H1 (cell line): ENCODE measurements at regions not wholly inside any gene's neighbourhood (a gene's known extent, or its start where the extent isn't known, plus 50 kb on each side); places are given as distances from the start of the nearest gene placed in this dataset.
"Not testable (repeated sequence)": the region's sequence is repeated elsewhere in the genome, so short reads cannot be mapped to it uniquely, and the experiment has no call there.

ENCODE experiments used
- BCL11A ChIP-seq, 2 experiments: IDR thresholded peaks; one replicate each; pipeline ENCODE4 v1.6.1; 2011; ENCODE audit warnings: low read depth in 2 of 2, low read length in 2 of 2, mild to moderate bottlenecking in 2 of 2
- CEBPB ChIP-seq: IDR thresholded peaks from 2 replicates; pipeline ENCODE4 v1.6.1; 2012; ENCODE audit warnings: low read depth, low read length
- CTCF ChIP-seq, 3 experiments: IDR thresholded peaks; 1 replicate in 2 of 3; 2 replicates in 1 of 3; pipeline versions ENCODE4 v1.5.1 to v1.6.1; 2011; ENCODE audit warnings: low read length in 3 of 3, mild to moderate bottlenecking in 3 of 3, inconsistent platforms in 2 of 3, low read depth in 1 of 3, moderate library complexity in 1 of 3; ENCODE audit not compliant: insufficient read depth in 1 of 3; ENCODE audit errors: control extremely low read depth in 1 of 3
- EP300 ChIP-seq, 2 experiments: IDR thresholded peaks; 1 replicate in 1 of 2; 2 replicates in 1 of 2; pipeline ENCODE4 v1.6.1; 2011 to 2012; ENCODE audit warnings: low read depth in 2 of 2, low read length in 2 of 2, mild to moderate bottlenecking in 2 of 2, borderline replicate concordance in 1 of 2, inconsistent platforms in 1 of 2, moderate library complexity in 1 of 2
- EZH2 ChIP-seq: fragments of 200-600 bp; sonication (generic); IDR thresholded peaks from 2 replicates; pipeline ENCODE4 v1.7.1; 2012; ENCODE audit warnings: low read depth, mild to moderate bottlenecking, moderate library complexity, low read length, inconsistent platforms; ENCODE audit not compliant: severe bottlenecking
- JUN ChIP-seq: IDR thresholded peaks from 2 replicates; pipeline ENCODE4 v1.6.1; 2011; ENCODE audit warnings: low read depth, mild to moderate bottlenecking, improper control_type of control experiment, low read length
- POLR2A ChIP-seq, 2 experiments: IDR thresholded peaks; 1 replicate in 1 of 2; 2 replicates in 1 of 2; pipeline ENCODE4 v1.6.1; 2011; ENCODE audit warnings: low read depth in 2 of 2, low read length in 2 of 2, mild to moderate bottlenecking in 2 of 2; ENCODE audit errors: control extremely low read depth in 1 of 2
- POLR2AphosphoS5 ChIP-seq: IDR thresholded peaks from 2 replicates; pipeline ENCODE4 v1.6.1; 2011; ENCODE audit warnings: low read depth, low read length
- RXRA ChIP-seq: IDR thresholded peaks from 2 replicates; pipeline ENCODE4 v1.6.1; 2011; ENCODE audit warnings: low read depth, mild to moderate bottlenecking, low read length, moderate library complexity; ENCODE audit not compliant: insufficient read depth
- ZNF274 ChIP-seq: IDR thresholded peaks from 2 replicates; pipeline ENCODE4 v1.7.0; 2012; ENCODE audit warnings: low read length, borderline replicate concordance; ENCODE audit errors: extremely low read depth
- TF ChIP-seq, protein P1 (sequence below): IDR thresholded peaks from 2 replicates; pipeline ENCODE4 v1.6.1; 2011; ENCODE audit warnings: low read depth, mild to moderate bottlenecking, low read length; ENCODE audit not compliant: insufficient read depth

DNA sequence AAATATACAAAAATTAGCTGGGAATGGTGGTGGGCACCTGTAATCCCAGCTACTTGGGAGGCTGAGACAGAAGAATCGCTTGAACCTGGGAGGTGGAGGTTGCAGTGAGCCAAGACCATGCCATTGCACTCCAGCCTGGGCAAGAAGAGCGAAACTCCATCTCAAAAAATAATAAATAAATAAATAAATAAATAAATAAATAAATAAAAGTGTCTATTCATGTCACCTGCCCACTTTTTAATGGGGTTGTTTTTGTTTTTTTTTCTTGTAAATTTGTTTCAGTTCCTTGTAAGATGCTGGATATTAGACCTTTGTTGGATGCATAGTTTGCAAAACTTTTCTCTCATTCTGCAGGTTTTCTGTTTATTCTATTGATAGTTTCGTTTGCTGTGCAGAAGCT lies 71.9 kb upstream of the KCNAB1 start:
- TF ChIP-seq POLR2AphosphoS5; CTCF (IDR thresholded peaks at IDR 0.05; ENCODE audit: control extremely low read depth in 1 of 3, insufficient read depth in 1 of 3, low read depth in 1 of 3, low read length in 3 of 3); EZH2; EP300 (IDR thresholded peaks at IDR 0.05; ENCODE audit: borderline replicate concordance in 1 of 2, low read depth in 2 of 2, low read length in 2 of 2); POLR2A (IDR thresholded peaks at IDR 0.05; ENCODE audit: control extremely low read depth in 1 of 2, low read depth in 2 of 2, low read length in 2 of 2); BCL11A (IDR thresholded peaks at IDR 0.05; ENCODE audit: low read depth in 2 of 2, low read length in 2 of 2); JUN; RXRA; ZNF274; CEBPB: not testable (repeated sequence)
- TF ChIP-seq, protein P1, sequence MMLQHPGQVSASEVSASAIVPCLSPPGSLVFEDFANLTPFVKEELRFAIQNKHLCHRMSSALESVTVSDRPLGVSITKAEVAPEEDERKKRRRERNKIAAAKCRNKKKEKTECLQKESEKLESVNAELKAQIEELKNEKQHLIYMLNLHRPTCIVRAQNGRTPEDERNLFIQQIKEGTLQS, result not testable (repeated sequence)
